ENCODE measurements at regions not wholly inside any gene's neighbourhood (a gene's known extent, or its start where the extent isn't known, plus 50 kb on each side); places are given as distances from the start of the nearest gene placed in this dataset.
"Not testable (repeated sequence)": the region's sequence is repeated elsewhere in the genome, so short reads cannot be mapped to it uniquely, and the experiment has no call there.

DNA sequence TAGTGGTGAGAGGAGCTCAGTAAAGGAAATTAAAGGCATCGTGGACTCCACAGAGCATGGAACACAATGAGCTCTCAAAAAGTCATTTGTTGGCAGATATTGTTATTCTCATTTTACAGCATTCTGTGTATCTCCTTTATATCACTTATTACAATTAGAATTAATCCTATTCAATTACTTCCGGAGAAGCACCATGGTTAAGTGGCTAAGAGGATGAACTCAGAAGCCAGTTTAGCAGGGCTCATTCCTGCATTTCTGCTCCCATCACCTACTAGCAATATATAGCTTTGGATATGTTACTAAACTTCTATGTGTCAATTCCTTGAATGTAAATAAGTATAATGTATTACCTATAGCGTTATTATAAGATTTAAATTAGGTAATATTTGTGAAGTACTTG, 683.3 kb downstream of the IRS1 start:
- DNase-seq, result no peak

GRCh38 chr2:226115832-226116200, 683.8 kb downstream of the IRS1 start:
- no peak for DNase-seq

- DNase-seq, result no peak
Measured at GRCh38 chr2:226115102-226115831, 684.4 kb downstream of the IRS1 start.

DNA sequence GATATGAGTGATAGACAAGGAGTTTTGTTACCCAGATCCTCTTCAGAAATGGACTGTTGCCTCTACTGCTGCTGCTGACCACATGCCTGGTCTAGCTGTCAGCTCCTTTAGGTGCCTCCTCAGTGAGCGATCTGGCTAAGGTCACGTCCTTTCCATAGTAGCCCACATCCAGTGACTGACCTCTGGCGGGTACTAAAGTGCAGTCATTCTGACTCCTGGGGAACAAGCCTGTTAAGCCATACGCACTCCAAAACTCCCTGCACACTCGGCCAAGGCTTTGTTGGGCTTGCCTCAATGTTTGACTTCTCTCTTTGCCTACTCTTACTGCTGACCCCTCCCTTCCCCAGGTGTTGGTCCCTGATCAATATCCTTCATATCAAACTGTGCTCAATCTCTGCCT, 685.2 kb downstream of the IRS1 start:
- no peak for DNase-seq

GRCh38 chr2:226098861-226099745, 699.6 kb downstream of the NYAP2 start:
- no peak for DNase-seq

DNA sequence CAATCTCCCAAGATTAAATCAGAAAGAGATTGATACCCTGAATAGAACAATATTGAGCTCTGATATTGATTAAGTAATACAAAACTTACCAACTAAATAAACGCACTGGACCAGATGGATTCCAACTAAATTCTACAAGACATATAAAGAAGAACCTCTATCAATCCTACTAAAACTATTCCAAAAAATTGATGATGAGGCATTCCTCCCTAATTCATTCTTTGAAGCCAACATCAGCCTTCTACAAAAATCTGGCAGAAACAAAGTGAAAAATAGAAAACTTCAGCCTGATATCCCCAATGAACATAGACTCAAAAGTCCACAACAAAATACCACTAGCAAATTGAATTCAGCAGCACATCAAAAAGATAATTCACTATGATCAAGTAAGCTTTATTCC, 695.5 kb downstream of the NYAP2 start:
- no peak for DNase-seq

DNA sequence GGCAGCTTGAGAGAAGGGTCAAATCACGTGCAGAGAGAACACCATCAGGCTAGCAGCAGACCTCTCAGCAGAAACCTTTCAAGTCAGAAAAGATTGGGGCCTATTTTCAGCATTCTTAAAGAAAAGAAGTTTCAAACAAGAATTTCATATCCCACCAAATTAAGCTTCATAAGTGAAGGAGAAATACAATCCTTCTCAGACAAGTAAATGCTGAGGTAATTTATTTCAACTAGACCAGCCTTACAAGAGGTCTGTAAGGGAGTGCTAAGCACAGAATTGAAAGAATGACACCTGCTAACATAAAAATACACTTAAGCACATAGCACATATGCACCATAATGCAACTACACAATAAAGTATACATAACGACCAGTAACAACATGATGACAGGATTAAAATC, 693.9 kb downstream of the NYAP2 start:
- DNase-seq, result no peak

DNA sequence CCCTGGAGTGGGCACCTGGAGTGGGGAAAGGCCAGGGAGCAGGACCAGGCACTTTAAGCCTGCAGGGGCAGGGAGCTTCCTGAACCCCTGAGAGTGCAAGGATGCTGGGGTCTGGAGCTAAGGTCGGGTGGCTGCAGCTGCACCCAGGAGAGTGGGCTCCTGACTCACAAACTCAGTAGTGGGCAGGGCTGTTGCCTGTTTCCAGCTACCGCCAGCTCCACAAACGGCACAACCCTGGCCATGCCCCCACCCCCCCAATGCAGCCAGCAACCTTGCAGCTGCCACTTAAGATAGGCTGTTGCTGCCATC, 688.8 kb downstream of the NYAP2 start:
- DNase-seq, result no peak

- no peak for DNase-seq
Measured at GRCh38 chr2:226087505-226088365, 688.2 kb downstream of the NYAP2 start.

DNA sequence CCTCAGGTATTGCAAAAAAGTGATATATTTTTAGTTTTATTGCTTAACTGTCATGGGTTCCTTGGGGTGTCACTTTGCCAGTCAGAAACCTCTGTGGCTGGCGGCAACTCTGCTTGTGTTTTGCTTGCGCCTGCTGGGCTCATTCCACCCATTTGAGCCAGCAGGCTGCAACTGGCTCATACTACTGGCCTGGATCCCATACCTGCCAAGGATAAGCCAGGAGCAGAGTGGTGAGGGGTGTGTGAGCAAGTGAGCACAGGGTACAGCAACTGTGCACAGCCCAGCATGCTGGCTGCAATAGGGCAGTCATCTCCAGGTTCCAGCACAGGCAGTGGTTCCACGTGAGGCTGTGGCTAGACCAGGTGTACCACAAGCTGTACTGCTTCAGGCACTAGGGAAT, 687.5 kb downstream of the NYAP2 start:
- no peak for DNase-seq

DNA sequence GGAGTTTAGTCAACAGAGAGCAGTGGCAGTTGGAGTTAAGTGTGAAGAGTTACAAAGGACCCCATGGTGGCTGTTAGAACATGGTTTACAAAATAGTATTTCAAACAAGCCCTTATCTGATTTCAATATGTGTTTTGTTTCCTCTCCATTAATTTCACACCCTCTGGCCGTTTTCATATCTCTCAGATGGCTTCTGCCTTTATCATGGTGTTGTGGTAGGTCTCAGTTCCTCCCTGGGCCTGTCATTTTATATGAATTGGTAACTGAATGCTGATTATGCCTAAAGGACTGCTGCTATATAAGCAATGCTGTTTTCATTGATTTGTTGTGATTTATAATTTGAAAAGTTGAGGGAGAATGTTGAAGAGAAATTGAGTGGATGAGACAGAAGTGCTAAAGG, 686.7 kb downstream of the NYAP2 start:
- no peak for DNase-seq

- not testable (repeated sequence) for DNase-seq
Measured at GRCh38 chr2:226085425-226085824, 685.9 kb downstream of the NYAP2 start.

- no peak for DNase-seq
Measured at GRCh38 chr2:226080334-226080733, 680.8 kb downstream of the NYAP2 start.

- no peak for DNase-seq
Measured at GRCh38 chr2:226079671-226080181, 680.2 kb downstream of the NYAP2 start.

DNA sequence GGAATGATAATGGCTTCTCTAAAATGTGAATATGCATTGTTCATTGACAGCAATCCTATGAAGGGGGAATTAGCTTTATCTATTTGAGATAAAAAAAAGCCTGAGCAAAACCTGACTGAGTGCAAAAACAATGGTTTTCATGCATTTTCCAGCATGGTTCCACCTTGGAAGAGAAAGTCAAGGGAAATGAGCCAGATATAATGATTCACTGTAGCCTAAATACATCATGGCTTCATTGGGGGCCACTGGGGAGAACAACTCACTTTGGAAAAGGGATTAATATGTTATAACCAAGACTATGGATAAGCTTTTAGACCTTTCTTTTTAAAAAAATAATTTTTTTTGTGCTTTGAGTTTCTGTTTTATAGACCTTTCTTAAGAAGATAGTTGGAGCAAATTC, 679.7 kb downstream of the NYAP2 start:
- no peak for DNase-seq

DNA sequence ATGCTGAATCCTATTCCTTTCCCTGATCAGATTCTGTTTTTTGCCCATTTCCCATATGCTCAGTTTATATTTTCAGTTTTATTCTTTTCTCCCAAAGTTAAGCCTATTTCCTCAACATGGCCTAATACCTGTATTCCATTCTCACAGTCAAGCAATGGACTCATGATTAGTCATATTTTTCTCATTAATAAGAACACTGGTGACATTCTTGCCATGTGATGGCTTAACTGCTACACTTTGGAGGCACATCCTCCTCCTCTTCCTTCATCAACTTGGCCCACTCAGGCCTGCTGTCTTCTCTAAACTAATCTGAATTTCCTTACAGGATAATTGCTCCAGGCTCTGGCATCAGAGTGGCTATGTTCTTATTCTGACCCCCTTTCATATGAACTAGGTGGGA, 679.2 kb downstream of the NYAP2 start:
- DNase-seq, result no peak

DNA sequence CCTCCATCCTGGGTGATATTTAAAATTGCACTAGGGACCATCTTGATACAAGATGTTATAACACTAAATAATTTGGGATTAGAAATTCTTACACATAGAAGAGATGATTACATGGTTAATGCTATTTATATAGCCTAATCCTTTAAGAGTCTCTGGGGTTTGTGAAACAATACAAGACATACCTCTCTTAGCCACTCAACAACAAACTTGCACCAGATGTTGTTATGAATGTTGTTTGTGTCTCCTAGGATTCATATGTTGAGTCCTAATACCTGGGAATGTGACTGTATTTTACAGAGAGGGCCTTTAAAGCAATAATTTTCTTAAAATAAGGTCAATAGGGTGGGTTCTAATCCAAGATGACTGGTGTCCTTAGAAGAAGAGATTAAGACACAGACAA, 678.3 kb downstream of the NYAP2 start:
- DNase-seq, result no peak

- no peak for DNase-seq
Measured at GRCh38 chr2:226077031-226077430, 677.5 kb downstream of the NYAP2 start.

DNA sequence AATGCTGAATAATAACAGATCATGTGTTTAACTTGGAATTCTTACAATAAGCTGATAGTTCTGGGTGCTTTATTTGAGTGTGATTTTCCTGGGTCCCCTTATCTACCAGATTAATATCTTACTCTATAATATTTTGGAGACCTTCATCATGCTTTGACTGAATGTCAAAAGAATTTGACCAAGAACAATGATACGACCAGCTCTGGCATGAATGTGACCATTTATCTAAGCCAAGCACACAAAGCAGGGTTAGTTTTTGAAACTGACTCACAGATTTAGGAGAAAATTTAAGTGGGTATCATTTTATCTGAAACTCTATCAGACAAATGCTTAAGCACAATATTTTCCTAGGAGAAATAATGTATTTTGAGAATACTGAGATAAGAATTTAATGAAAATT, 677.0 kb downstream of the NYAP2 start:
- no peak for DNase-seq

GRCh38 chr2:226074391-226074790, 674.9 kb downstream of the NYAP2 start:
- DNase-seq, result no peak

- no peak for DNase-seq
Measured at GRCh38 chr2:226073496-226074160, 674.1 kb downstream of the NYAP2 start.

- no peak for DNase-seq
Measured at GRCh38 chr2:226066873-226067272, 667.4 kb downstream of the NYAP2 start.

- DNase-seq, result no peak
Measured at GRCh38 chr2:226066391-226066790, 666.9 kb downstream of the NYAP2 start.
